Neutrophil (primary cell): ENCODE measurements at regions not wholly inside any gene's neighbourhood (a gene's known extent, or its start where the extent isn't known, plus 50 kb on each side); places are given as distances from the start of the nearest gene placed in this dataset.

ENCODE experiments used
- H3K27ac ChIP-seq: fragments of 200-600 bp; sonication (generic); 2 replicates; pipeline ENCODE4 v1.5.1; 2016; ENCODE audit warnings: mild to moderate bottlenecking, moderate library complexity
- H3K27me3 ChIP-seq: fragments of 200-600 bp; sonication (generic); 2 replicates; pipeline ENCODE4 v1.6.0; 2016; ENCODE audit warnings: mild to moderate bottlenecking
- H3K36me3 ChIP-seq: fragments of 200-600 bp; sonication (generic); 2 replicates; pipeline ENCODE4 v1.5.1; 2017
- H3K4me1 ChIP-seq, 2 experiments: fragments of 200-600 bp in 1 of 2; sonication (generic) in 1 of 2; 1 replicate in 1 of 2; 2 replicates in 1 of 2; pipeline versions ENCODE4 v1.5.1 to v1.6.1; 2013 to 2016; ENCODE audit warnings: low read depth in 1 of 2, low read length in 1 of 2, mild to moderate bottlenecking in 1 of 2, moderate library complexity in 1 of 2; ENCODE audit not compliant: control insufficient read depth in 1 of 2, insufficient read depth in 1 of 2
- H3K4me3 ChIP-seq, 2 experiments: fragments of 200-600 bp in 1 of 2; sonication (generic) in 1 of 2; 1 replicate in 1 of 2; 2 replicates in 1 of 2; pipeline ENCODE4 v1.5.1; 2013 to 2016; ENCODE audit warnings: low read depth in 1 of 2, low read length in 1 of 2, mild to moderate bottlenecking in 1 of 2, moderate library complexity in 1 of 2
- H3K9me3 ChIP-seq: fragments of 200-600 bp; sonication (generic); 2 replicates; pipeline ENCODE4 v1.5.1; 2016
- CTCF ChIP-seq: fragments of 200-600 bp; sonication (generic); IDR thresholded peaks from 2 replicates; pipeline ENCODE4 v1.5.1; 2016; ENCODE audit warnings: antibody characterized with exemption

GRCh38 chr6:120735641-120736040 lies 598.6 kb downstream of the TBC1D32 start:
- no peaks in the 10 kb centered on the region for H3K4me1 ChIP-seq
- H3K27ac ChIP-seq = no peak overlapping the region
- no peaks in the 10 kb centered on the region for H3K9me3 ChIP-seq
- no peak overlapping the region for H3K4me3 ChIP-seq
- no peak for TF ChIP-seq CTCF
- H3K36me3 ChIP-seq = no peaks in the 10 kb centered on the region
- no peaks in the 10 kb centered on the region for H3K27me3 ChIP-seq

- Histone ChIP-seq H3K4me1 (no peaks in the 10 kb centered on the region), H3K27me3 (no peaks in the 10 kb centered on the region), H3K36me3 (no peaks in the 10 kb centered on the region), H3K4me3 (no peak overlapping the region), H3K9me3 (peaks cover 6% of the 10 kb centered on the region), H3K27ac (no peak overlapping the region)
- TF ChIP-seq CTCF = no peak
These were observed 623.0 kb downstream of the TBC1D32 start for GRCh38 chr6:120711255-120711654.

- Histone ChIP-seq H3K9me3 (no peaks in the 10 kb centered on the region), H3K27me3 (no peaks in the 10 kb centered on the region), H3K27ac (no peak overlapping the region), H3K4me3 (no peak overlapping the region), H3K36me3 (no peaks in the 10 kb centered on the region), H3K4me1 (no peaks in the 10 kb centered on the region)
- no peak for TF ChIP-seq CTCF
These were observed 634.3 kb downstream of the TBC1D32 start for GRCh38 chr6:120700001-120700400.

GRCh38 chr6:120686492-120686891 lies 647.8 kb downstream of the TBC1D32 start:
- H3K27me3 ChIP-seq = no peaks in the 10 kb centered on the region
- H3K4me3 ChIP-seq = no peak overlapping the region
- H3K9me3 ChIP-seq = peaks cover 5% of the 10 kb centered on the region
- no peak overlapping the region for H3K27ac ChIP-seq
- no peak for TF ChIP-seq CTCF
- H3K4me1 ChIP-seq = no peaks in the 10 kb centered on the region
- H3K36me3 ChIP-seq = no peaks in the 10 kb centered on the region

- Histone ChIP-seq H3K36me3 (no peaks in the 10 kb centered on the region), H3K27me3 (no peaks in the 10 kb centered on the region), H3K4me1 (no peaks in the 10 kb centered on the region), H3K4me3 (no peak overlapping the region), H3K9me3 (no peaks in the 10 kb centered on the region), H3K27ac (no peak overlapping the region)
- TF ChIP-seq CTCF = no peak
These were observed 652.1 kb downstream of the TBC1D32 start for GRCh38 chr6:120682145-120682544.

- Histone ChIP-seq H3K4me1 (no peaks in the 10 kb centered on the region), H3K27me3 (no peaks in the 10 kb centered on the region), H3K9me3 (no peaks in the 10 kb centered on the region), H3K36me3 (no peaks in the 10 kb centered on the region), H3K27ac (no peak overlapping the region), H3K4me3 (no peak overlapping the region)
- no peak for TF ChIP-seq CTCF
These were observed 653.1 kb downstream of the TBC1D32 start for GRCh38 chr6:120681204-120681603.
